IMR-90 (cell line): ENCODE measurements at regions not wholly inside any gene's neighbourhood (a gene's known extent, or its start where the extent isn't known, plus 50 kb on each side); places are given as distances from the start of the nearest gene placed in this dataset.

Experiments
- ATAC-seq: fragments of 200-7000 bp; cut with Tn5 transposase; 2 replicates; pipeline ENCODE4 v1.9.1; 2020; ENCODE audit warnings: low read depth, mild to moderate bottlenecking, moderate library complexity
- BruUV-seq: library from RNA; stranded (reverse); fragments of 400-500 nt; replicated peaks from 2 replicates; lab custom pipeline; 2021; lab: Mats Ljungman, UMichigan
- CTCF ChIA-PET: fragments of 300-600 bp; formaldehyde crosslinking; extraction: SDS; loops from one replicate; lab custom pipeline; 2021; ENCODE audit warnings: antibody characterized with exemption; lab: Yijun Ruan, JAX
- POLR2A ChIA-PET: fragments of 300-600 bp; sonication (Branson Sonifier 250); formaldehyde crosslinking; loops from one replicate; lab custom pipeline; 2022; ENCODE audit warnings: antibody characterized with exemption; ENCODE audit not compliant: unreplicated experiment; lab: Charles Lee
- DNase-seq: peaks from one replicate; pipeline ENCODE4 v3.0.0; 2013
- H2AFZ ChIP-seq: replicated peaks from 2 replicates; pipeline ENCODE3; 2013; ENCODE audit warnings: low read length, mild to moderate bottlenecking; ENCODE audit not compliant: poor library complexity
- H2AK5ac ChIP-seq: 2 replicates; pipeline ENCODE4 v1.6.1; 2013; ENCODE audit warnings: low read depth, low read length, inconsistent platforms
- H2AK9ac ChIP-seq: replicated peaks from 2 replicates; pipeline ENCODE3; 2013; ENCODE audit warnings: mild to moderate bottlenecking, low read depth, low read length, moderate library complexity; ENCODE audit not compliant: poor library complexity
- H2BK120ac ChIP-seq: 2 replicates; pipeline ENCODE4 v1.6.1; 2013; ENCODE audit warnings: low read depth, low read length, inconsistent platforms
- H2BK15ac ChIP-seq: 3 replicates; pipeline ENCODE4 v1.6.1; 2013; ENCODE audit warnings: low read depth, low read length, inconsistent platforms
- H2BK20ac ChIP-seq: 2 replicates; pipeline ENCODE4 v1.6.1; 2013; ENCODE audit warnings: low read depth, mild to moderate bottlenecking, inconsistent platforms, low read length, moderate library complexity
- H2BK5ac ChIP-seq: 2 replicates; pipeline ENCODE4 v1.6.1; 2013; ENCODE audit warnings: mild to moderate bottlenecking, low read depth, low read length, inconsistent platforms; ENCODE audit not compliant: poor library complexity, severe bottlenecking
- H3K14ac ChIP-seq: replicated peaks from 2 replicates; pipeline ENCODE4 v1.6.1; 2013; ENCODE audit warnings: low read depth, low read length, inconsistent platforms
- H3K18ac ChIP-seq: 2 replicates; pipeline ENCODE4 v1.6.1; 2013; ENCODE audit warnings: low read depth, low read length, control low read depth
- H3K23ac ChIP-seq: 2 replicates; pipeline ENCODE4 v1.6.1; 2013; ENCODE audit warnings: low read depth, low read length, inconsistent platforms
- H3K27ac ChIP-seq: 2 replicates; pipeline ENCODE4 v1.5.1; 2013; ENCODE audit warnings: mild to moderate bottlenecking, control low read depth, low read length; ENCODE audit not compliant: insufficient read depth
- H3K27me3 ChIP-seq: 2 replicates; pipeline ENCODE4 v1.6.1; 2013; ENCODE audit warnings: low read length; ENCODE audit not compliant: control insufficient read depth, insufficient read depth
- H3K36me3 ChIP-seq: 2 replicates; pipeline ENCODE4 v1.6.1; 2013; ENCODE audit warnings: low read length, mixed read lengths; ENCODE audit not compliant: control insufficient read depth, insufficient read depth
- H3K4ac ChIP-seq: 2 replicates; pipeline ENCODE4 v1.6.1; 2013; ENCODE audit warnings: low read depth, low read length, inconsistent platforms
- H3K4me1 ChIP-seq: 2 replicates; pipeline ENCODE4 v1.6.1; 2013; ENCODE audit warnings: low read length, mixed read lengths; ENCODE audit not compliant: control insufficient read depth, insufficient read depth
- H3K4me2 ChIP-seq: 2 replicates; pipeline ENCODE4 v1.6.1; 2013; ENCODE audit warnings: low read depth, mild to moderate bottlenecking, control low read depth, low read length, moderate library complexity
- H3K4me3 ChIP-seq: 2 replicates; pipeline ENCODE4 v1.5.1; 2013; ENCODE audit warnings: low read depth, mild to moderate bottlenecking, control low read depth, low read length, moderate library complexity; ENCODE audit not compliant: insufficient read depth
- H3K56ac ChIP-seq: 2 replicates; pipeline ENCODE4 v1.6.1; 2013; ENCODE audit warnings: low read length, inconsistent platforms; ENCODE audit not compliant: insufficient read depth; ENCODE audit errors: extremely low read depth
- H3K79me1 ChIP-seq, 2 experiments: 2 replicates each; pipeline ENCODE4 v1.6.1; 2013; ENCODE audit warnings: low read length in 2 of 2, inconsistent platforms in 1 of 2, low read depth in 1 of 2
- H3K9ac ChIP-seq: 2 replicates; pipeline ENCODE4 v1.6.1; 2013; ENCODE audit warnings: low read depth, low read length, control low read depth
- H3K9me1 ChIP-seq: 2 replicates; pipeline ENCODE4 v1.6.1; 2013; ENCODE audit warnings: low read length, inconsistent platforms; ENCODE audit not compliant: insufficient read depth
- H3K9me3 ChIP-seq: 2 replicates; pipeline ENCODE4 v1.6.1; 2013; ENCODE audit warnings: low read length; ENCODE audit not compliant: control insufficient read depth, insufficient read depth
- H4K20me1 ChIP-seq: 2 replicates; pipeline ENCODE4 v1.6.1; 2013; ENCODE audit warnings: low read length, inconsistent platforms; ENCODE audit not compliant: insufficient read depth
- H4K5ac ChIP-seq: 2 replicates; pipeline ENCODE4 v1.6.1; 2013; ENCODE audit warnings: mild to moderate bottlenecking, low read depth, low read length, control low read depth
- H4K8ac ChIP-seq, 2 experiments: 2 replicates each; pipeline ENCODE4 v1.6.1; 2013; ENCODE audit warnings: low read depth in 2 of 2, low read length in 2 of 2, control low read depth in 1 of 2, inconsistent platforms in 1 of 2
- H4K91ac ChIP-seq: 2 replicates; pipeline ENCODE4 v1.6.1; 2013; ENCODE audit warnings: low read depth, low read length, inconsistent platforms; ENCODE audit not compliant: insufficient read depth
- BHLHE40 ChIP-seq: fragments of 150-350 bp; IDR thresholded peaks from 2 replicates; pipeline ENCODE4 v1.6.1; 2016; ENCODE audit warnings: mild to moderate bottlenecking, low read depth, low read length
- CEBPB ChIP-seq: IDR thresholded peaks from 2 replicates; pipeline ENCODE4 v1.6.1; 2012; ENCODE audit warnings: low read depth, low read length, improper control_type of control experiment
- CHD1 ChIP-seq: IDR thresholded peaks from 2 replicates; pipeline ENCODE4 v1.6.1; 2012; ENCODE audit warnings: low read depth, low read length, improper control_type of control experiment
- CTCF ChIP-seq: conservative IDR thresholded peaks from 2 replicates; pipeline ENCODE4 v1.5.1; 2012; ENCODE audit warnings: mild to moderate bottlenecking, low read depth, low read length, improper control_type of control experiment
- MAFK ChIP-seq: IDR thresholded peaks from 2 replicates; pipeline ENCODE4 v1.6.1; 2012; ENCODE audit warnings: low read depth, low read length, improper control_type of control experiment
- MAZ ChIP-seq: IDR thresholded peaks from 2 replicates; pipeline ENCODE4 v1.6.1; 2012; ENCODE audit warnings: low read depth, mild to moderate bottlenecking, low read length, improper control_type of control experiment, moderate library complexity, borderline replicate concordance
- POLR2A ChIP-seq: IDR thresholded peaks from 2 replicates; pipeline ENCODE4 v1.6.1; 2012; ENCODE audit warnings: mild to moderate bottlenecking, low read depth, low read length
- RAD21 ChIP-seq: IDR thresholded peaks from 2 replicates; pipeline ENCODE4 v1.6.1; 2012; ENCODE audit warnings: low read length, improper control_type of control experiment
- RCOR1 ChIP-seq: IDR thresholded peaks from 2 replicates; pipeline ENCODE4 v1.6.1; 2012; ENCODE audit warnings: mild to moderate bottlenecking, low read length, improper control_type of control experiment; ENCODE audit not compliant: insufficient replicate concordance
- RFX5 ChIP-seq: IDR thresholded peaks from 2 replicates; pipeline ENCODE4 v1.8.0; 2012; ENCODE audit warnings: low read depth, mild to moderate bottlenecking, low read length, moderate library complexity
- SMC3 ChIP-seq: fragments of 150-350 bp; IDR thresholded peaks from 2 replicates; pipeline ENCODE4 v1.6.1; 2016; ENCODE audit warnings: low read depth, mild to moderate bottlenecking, antibody characterized with exemption, low read length, moderate library complexity
- USF2 ChIP-seq: fragments of 150-350 bp; IDR thresholded peaks from 2 replicates; pipeline ENCODE4 v1.6.1; 2017; ENCODE audit warnings: mild to moderate bottlenecking, antibody characterized with exemption, low read length, low read depth
- WGBS, 2 experiments: methylation state at CpG; one replicate each; pipeline versions ENCODE4 v1.1.5 to v1.1.7; 2013; ENCODE audit warnings: missing lambda C conversion rate in 2 of 2; ENCODE audit not compliant: insufficient read length in 1 of 2; ENCODE audit errors: extremely low coverage in 2 of 2; 5-methylcytosine and 5-hydroxymethylcytosine counted together
- dilution Hi-C: fragments of 300-500 bp; cut with HindIII; formaldehyde crosslinking; loops from one replicate; pipeline ENCODE4 v1.14.3; 2018; ENCODE audit warnings: low sequenced_read_pairs; ENCODE audit not compliant: unreplicated experiment
- in situ Hi-C: fragments of 300-500 bp; cut with MboI; formaldehyde crosslinking; loops from 3 replicates; pipeline ENCODE4 v1.14.3; 2019; ENCODE audit warnings: low sequenced_read_pairs, inconsistent platforms, mixed read lengths
- intact Hi-C: fragments of 100-400 bp; cut with micrococcal nuclease; formaldehyde crosslinking; loops from 2 replicates; pipeline ENCODE4 v1.10.0; 2022

DNA sequence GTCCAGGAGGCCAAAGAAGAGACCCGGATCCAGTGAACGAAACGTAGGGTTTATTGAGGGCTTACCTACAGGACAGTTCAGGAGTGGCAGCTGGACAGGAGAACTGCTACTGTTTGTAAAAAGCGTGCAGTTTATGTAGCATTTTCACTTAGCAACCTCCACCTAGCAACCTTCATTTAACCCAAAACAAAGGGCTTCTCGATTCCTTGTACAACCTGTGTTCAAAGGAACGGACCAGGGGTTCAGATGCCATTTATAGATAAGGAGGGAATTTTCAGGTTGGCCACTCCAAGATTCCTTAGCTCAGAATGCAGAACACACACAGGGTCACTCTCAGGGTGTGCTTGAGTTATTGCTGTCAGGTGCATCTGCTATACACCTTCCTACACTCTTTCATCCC, 65.1 kb upstream of the YWHAQ start:
- no peak overlapping the region for H2AK9ac ChIP-seq
- no peaks in the 10 kb centered on the region for H3K36me3 ChIP-seq
- no peak overlapping the region for H2AK5ac ChIP-seq
- H3K4me2 ChIP-seq, result no peak overlapping the region
- no peak overlapping the region for H3K23ac ChIP-seq
- ATAC-seq (no peak), DNase-seq (no peak)
- no peak overlapping the region for H2BK20ac ChIP-seq
- TF ChIP-seq MAFK (no peak), BHLHE40 (no peak), USF2 (no peak), RCOR1 (no peak), MAZ (no peak), POLR2A (no peak), CEBPB (no peak), SMC3 (no peak), CTCF (no peak), RFX5 (no peak), RAD21 (no peak), CHD1 (no peak)
- H2BK15ac ChIP-seq, result no peak overlapping the region
- no peak overlapping the region for H3K56ac ChIP-seq
- no peak overlapping the region for H3K9ac ChIP-seq
- 100% methylated on average over 1 of the region's 6 CpGs; no CpG with 5 or more reads in 1 of the 2 experiments for WGBS, 2 experiments
- H4K5ac ChIP-seq, result no peak overlapping the region
- H3K27me3 ChIP-seq, result peaks cover 5% of the 10 kb centered on the region; the same call in 1 of the 2 replicates
- H2AFZ ChIP-seq, result no peak overlapping the region
- ChIA-PET CTCF (no interaction called here), POLR2A (no interaction called here)
- no peak overlapping the region for H3K14ac ChIP-seq
- dilution Hi-C loops, result no loop called here
- H3K9me3 ChIP-seq, result no peaks in the 10 kb centered on the region
- no peak overlapping the region for H2BK120ac ChIP-seq
- no peak overlapping the region for H3K27ac ChIP-seq
- H4K8ac ChIP-seq, result no peak overlapping the region
- H3K4ac ChIP-seq, result no peak overlapping the region
- H4K20me1 ChIP-seq, result no peaks in the 10 kb centered on the region
- H4K91ac ChIP-seq, result no peak overlapping the region
- H2BK5ac ChIP-seq, result no peak overlapping the region
- intact Hi-C loops, result no loop called here
- no TSS peak for BruUV-seq
- peaks cover 3% of the 10 kb centered on the region for H3K4me1 ChIP-seq
- H3K79me1 ChIP-seq, result no peaks in the 10 kb centered on the region
- no peak overlapping the region for H3K18ac ChIP-seq
- no peak overlapping the region for H3K4me3 ChIP-seq
- H3K9me1 ChIP-seq, result peaks cover 3% of the 10 kb centered on the region; the same call in 1 of the 2 replicates
- in situ Hi-C loops, result no loop called here
